Immature natural killer cell (primary cell): ENCODE measurements at regions not wholly inside any gene's neighbourhood (a gene's known extent, or its start where the extent isn't known, plus 50 kb on each side); places are given as distances from the start of the nearest gene placed in this dataset.

ENCODE experiments used
- DNase-seq, 3 donors: peaks; one replicate each; pipeline ENCODE4 v3.0.0; 2022; ENCODE audit warnings: mixed read lengths in 1 of 3
- H3K27ac Mint-ChIP-seq, 6 donors: one replicate each; pipeline ENCODE4 v1.8.0; 2020; ENCODE audit warnings: mixed read lengths in 6 of 6, mild to moderate bottlenecking in 5 of 6, inconsistent platforms in 4 of 6, moderate library complexity in 3 of 6
- H3K27me3 Mint-ChIP-seq, 3 donors: one replicate each; pipeline ENCODE4 v1.8.0; 2020 to 2021; ENCODE audit warnings: low read depth in 3 of 3, mild to moderate bottlenecking in 3 of 3, mixed read lengths in 3 of 3, moderate library complexity in 3 of 3, inconsistent platforms in 1 of 3
- H3K36me3 Mint-ChIP-seq, 3 donors: one replicate each; pipeline ENCODE4 v1.8.0; 2020; ENCODE audit warnings: mixed read lengths in 3 of 3, inconsistent platforms in 2 of 3, mild to moderate bottlenecking in 2 of 3
- H3K4me1 Mint-ChIP-seq, 2 donors: one replicate each; pipeline ENCODE4 v1.8.0; 2020; ENCODE audit warnings: inconsistent platforms in 2 of 2, mild to moderate bottlenecking in 2 of 2, mixed read lengths in 2 of 2, moderate library complexity in 1 of 2
- H3K4me3 Mint-ChIP-seq, 5 donors: one replicate each; pipeline ENCODE4 v1.8.0; 2020; ENCODE audit warnings: mild to moderate bottlenecking in 5 of 5, mixed read lengths in 5 of 5, inconsistent platforms in 3 of 5, moderate library complexity in 3 of 5
- H3K9me3 Mint-ChIP-seq, 6 donors: one replicate each; pipeline ENCODE4 v1.8.0; 2020; ENCODE audit warnings: mild to moderate bottlenecking in 6 of 6, mixed read lengths in 6 of 6, inconsistent platforms in 4 of 6, moderate library complexity in 3 of 6

- no peak overlapping the region for H3K27ac Mint-ChIP-seq
- H3K36me3 Mint-ChIP-seq = no peaks in the 10 kb centered on the region
- no peak overlapping the region for H3K4me3 Mint-ChIP-seq
- no peaks in the 10 kb centered on the region for H3K9me3 Mint-ChIP-seq
- peaks cover 0 to 4% (median 0%) of the 10 kb centered on the region in 3 donors for H3K27me3 Mint-ChIP-seq
- DNase-seq = no peak
- H3K4me1 Mint-ChIP-seq = no peaks in the 10 kb centered on the region
These were observed 251.1 kb downstream of the GLUD2 start for GRCh38 chrX:121298499-121298898.

- Mint-ChIP-seq H3K4me1 (no peaks in the 10 kb centered on the region), H3K27me3 (no peaks in the 10 kb centered on the region), H3K27ac (no peak overlapping the region), H3K9me3 (peaks cover 0 to 2% (median 0%) of the 10 kb centered on the region in 6 donors), H3K36me3 (no peaks in the 10 kb centered on the region), H3K4me3 (no peak overlapping the region)
- DNase-seq = no peak
These were observed 253.9 kb downstream of the GLUD2 start for GRCh38 chrX:121301356-121301755.

- Mint-ChIP-seq H3K4me3 (no peak overlapping the region), H3K9me3 (peaks cover 0 to 2% (median 0%) of the 10 kb centered on the region in 6 donors), H3K27ac (no peak overlapping the region), H3K27me3 (no peaks in the 10 kb centered on the region), H3K4me1 (no peaks in the 10 kb centered on the region), H3K36me3 (no peaks in the 10 kb centered on the region)
- DNase-seq = no peak
These were observed 254.4 kb downstream of the GLUD2 start for GRCh38 chrX:121301822-121302221.

GRCh38 chrX:121307449-121307848 lies 260.0 kb downstream of the GLUD2 start:
- Mint-ChIP-seq H3K27ac (peak overlapping the region in 1 of 6 donors; percentile 24), H3K4me3 (no peak overlapping the region), H3K9me3 (peaks cover 0 to 2% (median 0%) of the 10 kb centered on the region in 6 donors), H3K36me3 (no peaks in the 10 kb centered on the region), H3K27me3 (no peaks in the 10 kb centered on the region), H3K4me1 (no peaks in the 10 kb centered on the region)
- no peak for DNase-seq

- H3K27me3 Mint-ChIP-seq = no peaks in the 10 kb centered on the region
- H3K9me3 Mint-ChIP-seq = peaks cover 0 to 2% (median 0%) of the 10 kb centered on the region in 6 donors
- peak in 1 of 3 donors; percentile 0 for DNase-seq
- H3K4me3 Mint-ChIP-seq = no peak overlapping the region
- peak overlapping the region in 2 of 6 donors; percentile 27 to 44 for H3K27ac Mint-ChIP-seq
- no peaks in the 10 kb centered on the region for H3K36me3 Mint-ChIP-seq
- H3K4me1 Mint-ChIP-seq = no peaks in the 10 kb centered on the region
These were observed 260.9 kb downstream of the GLUD2 start for GRCh38 chrX:121308276-121308805.

- no peaks in the 10 kb centered on the region for H3K36me3 Mint-ChIP-seq
- H3K4me1 Mint-ChIP-seq = no peaks in the 10 kb centered on the region
- DNase-seq = no peak
- H3K27ac Mint-ChIP-seq = no peak overlapping the region
- H3K27me3 Mint-ChIP-seq = no peaks in the 10 kb centered on the region
- no peaks in the 10 kb centered on the region for H3K9me3 Mint-ChIP-seq
- H3K4me3 Mint-ChIP-seq = no peak overlapping the region
These were observed 263.4 kb downstream of the GLUD2 start for GRCh38 chrX:121310820-121311219.

- no peaks in the 10 kb centered on the region for H3K4me1 Mint-ChIP-seq
- DNase-seq = no peak
- no peak overlapping the region for H3K4me3 Mint-ChIP-seq
- no peaks in the 10 kb centered on the region for H3K36me3 Mint-ChIP-seq
- H3K27ac Mint-ChIP-seq = no peak overlapping the region
- peaks cover 0 to 11% (median 0%) of the 10 kb centered on the region in 3 donors for H3K27me3 Mint-ChIP-seq
- H3K9me3 Mint-ChIP-seq = peaks cover 0 to 2% (median 0%) of the 10 kb centered on the region in 6 donors
These were observed 273.0 kb downstream of the GLUD2 start for GRCh38 chrX:121320441-121320840.

GRCh38 chrX:121322159-121322558 lies 274.7 kb downstream of the GLUD2 start:
- Mint-ChIP-seq H3K27me3 (peaks cover 0 to 11% (median 0%) of the 10 kb centered on the region in 3 donors), H3K9me3 (peaks cover 0 to 4% (median 0%) of the 10 kb centered on the region in 6 donors), H3K4me3 (no peak overlapping the region), H3K4me1 (no peaks in the 10 kb centered on the region), H3K27ac (no peak overlapping the region), H3K36me3 (no peaks in the 10 kb centered on the region)
- DNase-seq = no peak

- no peak overlapping the region for H3K27ac Mint-ChIP-seq
- no peak for DNase-seq
- no peaks in the 10 kb centered on the region for H3K4me1 Mint-ChIP-seq
- no peak overlapping the region for H3K4me3 Mint-ChIP-seq
- H3K36me3 Mint-ChIP-seq = no peaks in the 10 kb centered on the region
- H3K9me3 Mint-ChIP-seq = peaks cover 0 to 3% (median 0%) of the 10 kb centered on the region in 6 donors
- peaks cover 0 to 15% (median 0%) of the 10 kb centered on the region in 3 donors for H3K27me3 Mint-ChIP-seq
These were observed 275.9 kb downstream of the GLUD2 start for GRCh38 chrX:121323337-121323736.

GRCh38 chrX:121333942-121334341 lies 286.5 kb downstream of the GLUD2 start:
- Mint-ChIP-seq H3K4me3 (no peak overlapping the region), H3K9me3 (no peaks in the 10 kb centered on the region), H3K27ac (no peak overlapping the region), H3K4me1 (no peaks in the 10 kb centered on the region), H3K36me3 (no peaks in the 10 kb centered on the region), H3K27me3 (no peaks in the 10 kb centered on the region)
- DNase-seq = no peak

GRCh38 chrX:121336831-121337421 lies 289.5 kb downstream of the GLUD2 start:
- Mint-ChIP-seq H3K4me3 (no peak overlapping the region), H3K27ac (no peak overlapping the region), H3K36me3 (no peaks in the 10 kb centered on the region), H3K27me3 (no peaks in the 10 kb centered on the region), H3K4me1 (no peaks in the 10 kb centered on the region), H3K9me3 (peaks cover 0 to 4% (median 0%) of the 10 kb centered on the region in 6 donors)
- no peak for DNase-seq

GRCh38 chrX:121337816-121338215 lies 290.4 kb downstream of the GLUD2 start:
- Mint-ChIP-seq H3K4me3 (no peak overlapping the region), H3K9me3 (peaks cover 0 to 4% (median 0%) of the 10 kb centered on the region in 6 donors)

GRCh38 chrX:121349263-121349662 lies 301.9 kb downstream of the GLUD2 start:
- no peak for DNase-seq
- Mint-ChIP-seq H3K27ac (no peak overlapping the region), H3K36me3 (no peaks in the 10 kb centered on the region), H3K27me3 (peaks cover 1 to 5% (median 2%) of the 10 kb centered on the region in 3 donors), H3K4me3 (no peak overlapping the region), H3K4me1 (no peaks in the 10 kb centered on the region), H3K9me3 (peaks cover 0 to 3% (median 0%) of the 10 kb centered on the region in 6 donors)

More at GRCh38 chrX:121337816-121338215, 290.4 kb downstream of the GLUD2 start:
- no peak for DNase-seq
- Mint-ChIP-seq H3K4me1 (no peaks in the 10 kb centered on the region), H3K36me3 (no peaks in the 10 kb centered on the region), H3K27ac (no peak overlapping the region), H3K27me3 (no peaks in the 10 kb centered on the region)

- no peak overlapping the region for H3K4me3 Mint-ChIP-seq
These were observed 308.9 kb downstream of the GLUD2 start for GRCh38 chrX:121356139-121356849.

More at GRCh38 chrX:121356139-121356849, 308.9 kb downstream of the GLUD2 start:
- DNase-seq = no peak
- Mint-ChIP-seq H3K27ac (no peak overlapping the region), H3K36me3 (no peaks in the 10 kb centered on the region), H3K4me1 (no peaks in the 10 kb centered on the region), H3K27me3 (peaks cover 0 to 1% (median 0%) of the 10 kb centered on the region in 3 donors), H3K9me3 (peaks cover 0 to 3% (median 0%) of the 10 kb centered on the region in 6 donors)
